GM12864 (cell line): ENCODE measurements at regions not wholly inside any gene's neighbourhood (a gene's known extent, or its start where the extent isn't known, plus 50 kb on each side); places are given as distances from the start of the nearest gene placed in this dataset.
A peak's percentile ranks its signal among the peaks of the same experiment; 100 is the strongest.
"Not testable (repeated sequence)": the region's sequence is repeated elsewhere in the genome, so short reads cannot be mapped to it uniquely, and the experiment has no call there.

Source experiments
- DNase-seq: peaks from one replicate; pipeline ENCODE4 v3.0.0-alpha.2; 2011; ENCODE audit warnings: low read depth
- H3K4me3 ChIP-seq: 2 replicates; pipeline ENCODE4 v1.5.1; 2011; ENCODE audit warnings: mild to moderate bottlenecking, low read depth, low read length, control low read depth
- TF ChIP-seq, protein P1 (sequence below): IDR thresholded peaks from 2 replicates; pipeline ENCODE4 v1.5.1; 2011; ENCODE audit warnings: low read depth, mild to moderate bottlenecking, moderate library complexity, low read length, control low read depth, inconsistent platforms; ENCODE audit errors: missing control alignments

DNA sequence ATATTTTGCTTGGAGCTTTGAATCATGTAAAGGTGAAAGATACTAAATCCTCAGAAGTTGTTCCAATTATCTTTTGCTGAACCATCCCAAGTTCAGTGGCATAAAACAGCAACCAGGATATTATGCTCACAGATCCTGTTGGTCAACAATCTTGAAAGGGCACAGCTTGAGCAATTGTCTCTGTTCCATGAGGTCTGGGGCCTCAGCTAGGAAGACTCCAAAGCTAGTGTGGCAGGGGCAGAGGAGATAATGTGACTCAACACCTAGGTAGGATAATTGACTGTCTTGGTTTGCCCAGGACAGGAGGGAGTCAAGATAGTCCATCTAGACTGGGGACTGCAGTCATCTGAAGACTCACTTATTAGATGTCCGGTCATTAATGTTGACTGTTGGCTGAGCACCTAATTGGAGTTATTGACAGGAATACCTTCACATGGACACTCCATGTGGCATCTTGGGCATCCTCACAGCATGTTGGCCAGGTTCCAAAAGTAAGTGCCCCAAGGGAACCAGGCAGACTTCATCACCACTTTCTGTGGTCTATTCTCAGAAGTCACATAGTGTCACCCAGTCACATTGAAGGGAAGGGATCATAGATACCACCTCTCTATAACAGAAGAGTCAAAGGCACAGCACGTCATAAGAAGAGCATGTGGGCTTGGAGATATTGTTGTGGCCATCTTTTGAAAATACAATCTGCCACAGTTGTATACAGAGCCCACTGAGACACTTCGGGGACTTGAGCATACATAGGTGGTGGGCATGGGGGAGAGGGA lies 88.4 kb upstream of the GPBP1 start:
- DNase-seq: no peak
- H3K4me3 ChIP-seq: no peak overlapping the region
- TF ChIP-seq, protein P1, sequence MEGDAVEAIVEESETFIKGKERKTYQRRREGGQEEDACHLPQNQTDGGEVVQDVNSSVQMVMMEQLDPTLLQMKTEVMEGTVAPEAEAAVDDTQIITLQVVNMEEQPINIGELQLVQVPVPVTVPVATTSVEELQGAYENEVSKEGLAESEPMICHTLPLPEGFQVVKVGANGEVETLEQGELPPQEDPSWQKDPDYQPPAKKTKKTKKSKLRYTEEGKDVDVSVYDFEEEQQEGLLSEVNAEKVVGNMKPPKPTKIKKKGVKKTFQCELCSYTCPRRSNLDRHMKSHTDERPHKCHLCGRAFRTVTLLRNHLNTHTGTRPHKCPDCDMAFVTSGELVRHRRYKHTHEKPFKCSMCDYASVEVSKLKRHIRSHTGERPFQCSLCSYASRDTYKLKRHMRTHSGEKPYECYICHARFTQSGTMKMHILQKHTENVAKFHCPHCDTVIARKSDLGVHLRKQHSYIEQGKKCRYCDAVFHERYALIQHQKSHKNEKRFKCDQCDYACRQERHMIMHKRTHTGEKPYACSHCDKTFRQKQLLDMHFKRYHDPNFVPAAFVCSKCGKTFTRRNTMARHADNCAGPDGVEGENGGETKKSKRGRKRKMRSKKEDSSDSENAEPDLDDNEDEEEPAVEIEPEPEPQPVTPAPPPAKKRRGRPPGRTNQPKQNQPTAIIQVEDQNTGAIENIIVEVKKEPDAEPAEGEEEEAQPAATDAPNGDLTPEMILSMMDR: no peak

DNA sequence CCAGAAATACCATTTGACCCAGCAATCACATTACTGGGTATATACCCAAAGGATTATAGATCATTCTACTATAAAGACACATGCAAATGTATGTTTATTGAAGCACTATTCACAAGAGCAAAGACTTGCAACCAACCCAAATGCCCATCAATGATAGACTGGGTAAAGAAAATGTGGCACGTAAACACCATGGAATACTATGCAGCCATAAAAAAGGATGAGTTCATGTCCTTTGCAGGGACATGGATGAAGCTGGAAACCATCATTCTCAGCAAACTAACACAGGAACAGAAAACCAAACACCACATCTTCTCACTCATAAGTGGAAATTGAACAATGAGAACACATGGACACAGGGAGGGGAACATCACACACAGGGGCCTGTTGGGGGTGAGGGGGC lies 85.9 kb upstream of the GPBP1 start:
- H3K4me3 ChIP-seq, DNase-seq: not testable (repeated sequence)

DNA sequence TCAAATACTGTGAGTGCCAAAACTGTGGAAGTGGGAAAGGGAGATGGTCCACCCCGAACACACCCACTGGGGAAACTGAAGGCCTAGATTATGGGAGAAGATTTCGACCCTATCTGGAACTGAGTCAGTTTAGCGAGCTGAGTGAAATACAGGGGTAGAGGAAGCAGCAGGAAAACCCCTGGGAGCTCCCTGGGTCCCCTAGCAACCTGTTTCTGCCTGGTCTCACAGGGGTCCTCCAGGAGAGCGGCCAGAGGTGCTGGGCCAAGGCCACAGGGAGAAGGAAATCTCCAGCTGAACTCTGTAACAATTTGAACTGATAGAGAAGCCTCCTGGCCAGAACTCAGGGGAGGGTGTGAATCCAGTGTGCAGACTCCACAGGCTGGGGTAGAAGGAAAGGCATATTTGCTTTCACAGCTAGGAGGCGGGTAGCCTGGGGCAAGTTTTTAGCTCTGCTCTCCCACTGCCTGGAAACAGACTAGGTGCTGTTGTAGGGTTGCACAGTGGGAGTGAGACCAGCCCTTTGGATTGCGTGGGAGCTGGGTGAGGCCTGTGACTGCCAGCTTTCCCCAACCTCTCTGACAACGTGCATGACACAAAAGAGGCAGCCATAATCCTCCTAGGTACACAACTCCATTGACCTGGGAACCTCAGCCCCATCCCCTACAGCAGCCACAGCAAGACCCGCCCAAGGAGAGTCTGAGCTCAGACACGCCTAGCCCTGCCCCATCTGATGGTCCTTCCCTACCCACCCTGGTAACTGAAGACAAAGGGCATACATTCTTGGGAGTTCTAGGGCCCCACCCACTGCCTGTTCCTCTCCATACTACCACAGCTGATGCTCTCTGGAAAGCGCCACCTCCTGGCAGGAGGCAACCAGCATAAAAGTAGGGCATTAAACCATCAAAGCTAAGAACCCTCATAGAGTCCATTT lies 78.8 kb upstream of the GPBP1 start:
- TF ChIP-seq, protein P1: peak; percentile 40
- no peak overlapping the region for H3K4me3 ChIP-seq
- no peak for DNase-seq

DNA sequence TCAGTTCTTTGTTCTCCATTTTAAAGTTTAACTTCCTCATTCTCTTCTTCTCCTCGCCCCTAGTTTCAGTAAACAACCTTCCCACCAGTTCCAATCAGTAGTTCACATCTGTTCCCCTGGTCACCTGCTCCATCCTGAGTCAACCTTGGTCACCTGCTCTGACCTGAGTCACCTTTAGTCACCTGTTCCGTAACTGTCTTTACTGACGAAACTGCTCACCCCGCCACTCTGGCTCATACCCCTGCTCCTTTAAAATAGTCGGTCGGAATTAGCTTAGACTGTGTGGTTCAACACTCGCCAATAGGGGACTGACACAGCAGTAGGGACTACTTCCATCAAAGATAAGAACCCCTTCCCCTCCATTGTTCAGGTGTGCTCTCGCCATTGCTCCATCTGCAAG lies 76.3 kb upstream of the GPBP1 start:
- H3K4me3 ChIP-seq: no peak overlapping the region
- TF ChIP-seq, protein P1: no peak
- no peak for DNase-seq

DNA sequence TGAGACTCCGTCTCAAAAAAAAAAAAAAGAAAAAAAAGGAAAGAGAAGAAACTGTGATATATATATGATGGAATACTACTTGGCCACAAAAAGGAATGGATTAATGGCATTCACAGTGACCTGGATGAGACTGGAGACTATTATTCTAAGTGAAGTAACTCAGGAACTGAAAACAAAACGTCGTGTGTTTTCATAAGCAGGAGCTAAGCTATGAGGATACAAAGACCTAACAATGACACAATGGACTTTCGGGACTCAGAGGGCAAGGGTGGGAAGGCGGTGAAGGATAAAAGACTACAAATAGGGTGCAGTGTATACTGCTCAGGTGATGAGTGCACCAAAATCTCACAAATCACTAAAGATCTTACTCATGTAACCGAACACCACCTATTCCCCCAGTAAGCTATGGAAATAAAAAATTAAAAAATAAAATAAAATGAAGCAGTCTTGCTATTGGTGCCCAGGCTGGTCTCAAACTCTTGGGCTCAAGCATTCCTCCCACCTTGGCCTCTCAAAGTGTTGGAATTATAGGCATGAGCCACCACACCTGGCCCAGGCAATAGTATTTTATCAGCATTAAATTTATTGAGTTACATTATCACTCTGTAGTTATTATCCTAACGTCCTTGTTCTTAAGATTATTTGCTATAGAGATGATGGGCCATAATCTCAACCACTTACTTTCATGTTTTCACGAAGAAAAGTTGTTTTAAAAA lies 71.5 kb upstream of the GPBP1 start:
- no peak for DNase-seq
- H3K4me3 ChIP-seq: no peak overlapping the region
- TF ChIP-seq, protein P1: no peak

DNA sequence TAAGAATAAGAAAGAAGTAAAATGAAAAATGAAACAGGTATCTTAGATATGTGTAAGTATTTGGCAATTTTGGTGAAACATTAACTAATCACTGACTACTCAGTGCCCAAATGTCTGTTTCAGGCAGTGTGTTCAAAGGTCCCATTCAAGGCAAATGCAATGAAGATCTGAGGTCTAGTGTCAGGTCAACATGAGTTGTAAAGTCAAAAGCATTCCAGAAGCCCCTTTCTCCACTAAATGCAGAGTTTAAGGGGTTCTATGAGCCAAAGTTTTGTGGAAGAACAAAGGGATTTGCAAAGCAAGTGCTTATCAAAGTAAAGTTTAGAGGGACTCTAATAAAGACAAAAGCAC lies 71.0 kb upstream of the GPBP1 start:
- no peak for DNase-seq
- no peak overlapping the region for H3K4me3 ChIP-seq
- TF ChIP-seq, protein P1: no peak

DNA sequence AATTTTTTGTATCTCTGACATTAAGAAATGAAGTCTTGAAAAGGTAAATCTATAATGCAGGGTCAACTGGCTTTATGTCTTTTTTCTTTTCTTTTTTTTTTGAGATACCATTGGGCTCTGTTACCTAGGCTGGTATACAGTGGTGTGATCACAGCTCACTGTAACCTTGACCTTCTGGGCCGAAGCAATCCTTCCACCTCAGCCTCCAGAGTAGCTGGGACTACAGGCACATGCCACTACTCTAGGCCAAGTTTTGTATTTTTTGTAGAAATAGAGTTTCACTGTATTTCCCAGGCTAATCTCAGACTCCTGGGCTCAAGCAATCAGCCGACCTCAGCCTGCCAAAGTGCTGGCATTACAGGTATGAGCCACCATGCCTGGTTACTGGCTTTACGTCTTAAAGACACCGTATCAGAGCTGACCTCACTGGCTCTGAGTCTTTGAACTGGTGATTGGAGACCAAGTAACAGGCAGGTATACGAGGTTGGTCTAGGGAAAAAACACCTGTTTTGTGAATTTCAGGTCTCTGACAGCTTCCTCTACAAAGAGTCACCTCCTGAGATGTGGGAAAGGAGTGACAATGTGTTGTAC lies 70.4 kb upstream of the GPBP1 start:
- H3K4me3 ChIP-seq: no peak overlapping the region
- TF ChIP-seq, protein P1: no peak
- DNase-seq: no peak
